DND-41 (cell line): ENCODE measurements at regions not wholly inside any gene's neighbourhood (a gene's known extent, or its start where the extent isn't known, plus 50 kb on each side); places are given as distances from the start of the nearest gene placed in this dataset.

Experiments
- ATAC-seq: fragments of 200-7000 bp; cut with Tn5 transposase; 3 replicates; pipeline ENCODE4 v1.9.1; 2021; ENCODE audit warnings: low read depth; ENCODE audit not compliant: insufficient read depth
- DNase-seq: peaks from one replicate; pipeline ENCODE4 v3.0.0-alpha.2; 2020
- H2AFZ ChIP-seq: 2 replicates; pipeline ENCODE4 v1.6.0; 2012; ENCODE audit warnings: low read depth, low read length
- H3K27ac ChIP-seq: 2 replicates; pipeline ENCODE4 v1.5.1; 2012; ENCODE audit warnings: low read length, inconsistent platforms
- H3K27me3 ChIP-seq: fragments of 200-600 bp; sonication (generic); 2 replicates; pipeline ENCODE4 v1.6.0; 2012; ENCODE audit warnings: low read length, mild to moderate bottlenecking, inconsistent platforms; ENCODE audit not compliant: insufficient read depth, poor library complexity
- H3K36me3 ChIP-seq: 2 replicates; pipeline ENCODE4 v1.5.1; 2012; ENCODE audit warnings: low read length, inconsistent platforms; ENCODE audit not compliant: insufficient read depth
- H3K4me1 ChIP-seq: 2 replicates; pipeline ENCODE4 v1.5.1; 2012; ENCODE audit warnings: mild to moderate bottlenecking, low read length; ENCODE audit not compliant: insufficient read depth
- H3K4me2 ChIP-seq: 2 replicates; pipeline ENCODE4 v1.6.0; 2012; ENCODE audit warnings: mild to moderate bottlenecking, moderate library complexity, low read length, inconsistent platforms; ENCODE audit not compliant: insufficient read depth
- H3K4me3 ChIP-seq, 2 experiments: fragments of 200-600 bp in 1 of 2; shearing (Covaris generic) in 1 of 2; 2 replicates each; pipeline ENCODE4 v1.5.1; 2012 to 2016; ENCODE audit warnings: inconsistent platforms in 2 of 2, low read length in 2 of 2, mild to moderate bottlenecking in 2 of 2, low read depth in 1 of 2, moderate library complexity in 1 of 2
- H3K79me2 ChIP-seq: 2 replicates; pipeline ENCODE4 v1.6.0; 2012; ENCODE audit warnings: low read length, inconsistent platforms; ENCODE audit not compliant: insufficient read depth
- H3K9ac ChIP-seq: 2 replicates; pipeline ENCODE4 v1.6.0; 2012; ENCODE audit warnings: low read depth, mild to moderate bottlenecking, inconsistent platforms, low read length, moderate library complexity
- H3K9me3 ChIP-seq: 2 replicates; pipeline ENCODE4 v1.5.1; 2012; ENCODE audit warnings: low read length, moderate library complexity, mild to moderate bottlenecking, inconsistent platforms; ENCODE audit not compliant: insufficient read depth, severe bottlenecking
- H4K20me1 ChIP-seq: 2 replicates; pipeline ENCODE4 v1.6.0; 2012; ENCODE audit warnings: low read length; ENCODE audit not compliant: insufficient read depth
- EZH2 ChIP-seq: IDR thresholded peaks from 3 replicates; pipeline ENCODE4 v1.6.1; 2012; ENCODE audit warnings: borderline replicate concordance, low read depth, mild to moderate bottlenecking, moderate library complexity, low read length, inconsistent platforms; ENCODE audit not compliant: severe bottlenecking
- TF ChIP-seq, protein P1 (sequence below): IDR thresholded peaks from 2 replicates; pipeline ENCODE4 v1.5.1; 2012; ENCODE audit warnings: borderline replicate concordance, low read length, moderate library complexity, mild to moderate bottlenecking; ENCODE audit not compliant: poor library complexity, severe bottlenecking; ENCODE audit errors: extremely low read depth

DNA sequence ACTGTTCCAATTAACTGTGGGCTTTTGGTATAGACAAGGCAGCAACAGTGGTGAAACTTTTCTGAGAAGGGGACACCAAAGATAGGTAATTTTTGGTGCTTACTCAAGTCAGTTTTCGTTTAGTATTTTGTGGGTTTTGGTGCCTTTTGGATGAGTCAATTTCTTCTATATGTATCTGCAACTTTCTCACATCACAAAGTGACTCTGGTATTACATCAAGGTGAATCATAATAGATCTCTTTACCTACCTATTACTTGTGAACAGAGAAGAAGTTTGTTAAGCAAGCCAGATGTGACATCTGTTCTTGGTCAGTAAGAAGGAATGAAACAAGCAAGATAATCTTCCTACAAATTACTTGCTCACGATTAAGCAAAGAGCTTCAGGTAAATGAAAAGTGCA, 732.4 kb upstream of the DPPA4 start:
- Histone ChIP-seq H3K36me3 (no peaks in the 10 kb centered on the region), H3K4me1 (no peaks in the 10 kb centered on the region), H3K4me2 (no peak overlapping the region), H3K9ac (no peak overlapping the region), H3K4me3 (no peak overlapping the region), H3K9me3 (peaks cover 3% of the 10 kb centered on the region), H3K27me3 (no peaks in the 10 kb centered on the region), H3K27ac (no peak overlapping the region), H2AFZ (no peak overlapping the region), H4K20me1 (no peaks in the 10 kb centered on the region), H3K79me2 (no peaks in the 10 kb centered on the region)
- no peak for DNase-seq
- no peak for TF ChIP-seq EZH2
- TF ChIP-seq, protein P1, sequence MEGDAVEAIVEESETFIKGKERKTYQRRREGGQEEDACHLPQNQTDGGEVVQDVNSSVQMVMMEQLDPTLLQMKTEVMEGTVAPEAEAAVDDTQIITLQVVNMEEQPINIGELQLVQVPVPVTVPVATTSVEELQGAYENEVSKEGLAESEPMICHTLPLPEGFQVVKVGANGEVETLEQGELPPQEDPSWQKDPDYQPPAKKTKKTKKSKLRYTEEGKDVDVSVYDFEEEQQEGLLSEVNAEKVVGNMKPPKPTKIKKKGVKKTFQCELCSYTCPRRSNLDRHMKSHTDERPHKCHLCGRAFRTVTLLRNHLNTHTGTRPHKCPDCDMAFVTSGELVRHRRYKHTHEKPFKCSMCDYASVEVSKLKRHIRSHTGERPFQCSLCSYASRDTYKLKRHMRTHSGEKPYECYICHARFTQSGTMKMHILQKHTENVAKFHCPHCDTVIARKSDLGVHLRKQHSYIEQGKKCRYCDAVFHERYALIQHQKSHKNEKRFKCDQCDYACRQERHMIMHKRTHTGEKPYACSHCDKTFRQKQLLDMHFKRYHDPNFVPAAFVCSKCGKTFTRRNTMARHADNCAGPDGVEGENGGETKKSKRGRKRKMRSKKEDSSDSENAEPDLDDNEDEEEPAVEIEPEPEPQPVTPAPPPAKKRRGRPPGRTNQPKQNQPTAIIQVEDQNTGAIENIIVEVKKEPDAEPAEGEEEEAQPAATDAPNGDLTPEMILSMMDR, result no peak
- no peak for ATAC-seq

DNA sequence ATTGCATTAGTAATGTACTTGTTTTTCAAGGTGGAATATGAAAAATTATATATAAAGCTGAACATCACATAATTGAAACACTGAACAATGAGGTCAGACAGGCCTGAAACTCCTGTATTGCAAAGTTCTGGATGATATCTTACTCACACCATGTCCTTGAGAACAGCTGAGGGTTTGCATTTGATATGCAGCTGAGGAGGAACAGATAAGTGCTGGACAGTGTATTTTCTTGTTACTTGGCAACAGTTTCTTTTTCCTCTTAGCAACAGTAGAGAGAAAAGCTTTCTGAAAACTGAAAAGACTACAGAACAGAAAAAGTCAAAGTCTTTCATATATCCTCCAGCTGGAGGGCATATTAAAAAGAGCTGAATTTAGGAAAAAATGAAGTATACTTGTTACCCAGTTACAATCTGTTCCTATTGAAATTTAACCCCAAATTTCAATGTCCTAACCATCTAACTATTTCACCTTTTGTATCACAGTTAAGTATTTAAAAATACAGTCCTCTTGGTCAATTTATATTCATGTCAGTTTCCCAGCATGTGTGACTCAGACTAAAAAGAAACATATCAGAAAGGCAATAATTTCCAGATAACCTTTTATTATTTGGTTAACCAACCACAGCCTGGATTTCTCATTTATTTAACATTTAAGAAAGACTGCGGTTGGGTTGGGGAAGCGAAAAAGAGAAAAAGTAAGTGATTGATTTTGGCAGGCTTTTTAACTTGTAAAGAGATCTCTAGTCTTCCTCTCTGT, 733.0 kb upstream of the DPPA4 start:
- ATAC-seq, result no peak
- H3K36me3 ChIP-seq, result no peaks in the 10 kb centered on the region
- no peaks in the 10 kb centered on the region for H3K79me2 ChIP-seq
- H4K20me1 ChIP-seq, result no peaks in the 10 kb centered on the region
- H3K4me1 ChIP-seq, result no peaks in the 10 kb centered on the region
- peaks cover 3% of the 10 kb centered on the region for H3K9me3 ChIP-seq
- H3K9ac ChIP-seq, result no peak overlapping the region
- TF ChIP-seq, protein P1, result no peak
- TF ChIP-seq EZH2, result no peak
- no peak overlapping the region for H3K27ac ChIP-seq
- H3K4me2 ChIP-seq, result no peak overlapping the region
- no peak overlapping the region for H2AFZ ChIP-seq
- no peak overlapping the region for H3K4me3 ChIP-seq
- DNase-seq, result no peak
- no peaks in the 10 kb centered on the region for H3K27me3 ChIP-seq

DNA sequence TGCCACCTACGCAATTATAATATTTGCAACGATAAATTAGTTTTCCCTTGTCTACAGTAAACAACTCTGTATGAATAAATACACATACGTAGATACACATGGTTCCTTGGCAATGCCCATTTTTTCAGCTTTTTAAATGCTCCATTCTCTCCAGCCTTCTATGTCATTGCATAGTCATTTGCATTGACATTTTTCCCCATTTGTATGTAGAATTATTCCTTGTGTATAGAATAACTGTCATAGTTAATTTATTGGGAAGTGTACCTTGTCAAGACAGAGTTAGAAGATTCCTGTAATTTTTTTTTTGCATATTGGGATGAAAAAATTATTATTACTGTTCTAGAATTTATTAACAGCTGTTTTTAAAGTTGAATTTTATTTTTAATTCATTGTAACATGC, 736.7 kb upstream of the DPPA4 start:
- no peaks in the 10 kb centered on the region for H3K36me3 ChIP-seq
- H3K4me3 ChIP-seq, result no peak overlapping the region
- H3K27ac ChIP-seq, result no peak overlapping the region
- H4K20me1 ChIP-seq, result no peaks in the 10 kb centered on the region
- H3K9ac ChIP-seq, result no peak overlapping the region
- no peak overlapping the region for H2AFZ ChIP-seq
- no peaks in the 10 kb centered on the region for H3K27me3 ChIP-seq
- TF ChIP-seq, protein P1, result no peak
- no peak for TF ChIP-seq EZH2
- no peak overlapping the region for H3K4me2 ChIP-seq
- ATAC-seq (no peak), DNase-seq (no peak)
- no peaks in the 10 kb centered on the region for H3K4me1 ChIP-seq
- H3K9me3 ChIP-seq, result peaks cover 3% of the 10 kb centered on the region
- H3K79me2 ChIP-seq, result no peaks in the 10 kb centered on the region

DNA sequence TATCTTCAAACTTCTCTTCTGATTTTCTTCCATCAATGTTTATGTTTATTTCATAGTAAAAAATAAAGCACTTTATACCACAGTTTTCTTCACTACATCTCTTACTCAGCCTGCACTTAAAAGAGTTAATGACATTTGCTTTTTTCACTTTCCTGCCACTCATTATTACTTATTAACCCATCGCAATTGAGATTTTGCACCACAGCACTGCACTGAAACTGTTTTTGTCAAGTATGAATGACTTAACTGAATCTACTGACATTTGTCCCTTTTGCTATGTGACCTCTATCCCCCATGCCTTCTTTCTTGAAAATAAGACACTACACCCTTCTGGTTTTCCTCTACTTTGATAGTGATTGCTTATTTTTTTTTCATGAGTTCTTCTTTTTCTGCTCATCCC, 739.7 kb upstream of the DPPA4 start:
- DNase-seq, result no peak
- no peak overlapping the region for H3K4me3 ChIP-seq
- no peaks in the 10 kb centered on the region for H3K36me3 ChIP-seq

More for the DNA sequence above, 739.7 kb upstream of the DPPA4 start:
- H2AFZ ChIP-seq, result no peak overlapping the region
- no peak for ATAC-seq
- H4K20me1 ChIP-seq, result no peaks in the 10 kb centered on the region
- H3K27ac ChIP-seq, result no peak overlapping the region
- no peak overlapping the region for H3K9ac ChIP-seq
- peaks cover 1% of the 10 kb centered on the region for H3K9me3 ChIP-seq
- no peaks in the 10 kb centered on the region for H3K4me1 ChIP-seq
- H3K79me2 ChIP-seq, result no peaks in the 10 kb centered on the region
- TF ChIP-seq, protein P1, result no peak
- no peak for TF ChIP-seq EZH2
- no peak overlapping the region for H3K4me2 ChIP-seq
- no peaks in the 10 kb centered on the region for H3K27me3 ChIP-seq
